ENCODE measurements at regions not wholly inside any gene's neighbourhood (a gene's known extent, or its start where the extent isn't known, plus 50 kb on each side); places are given as distances from the start of the nearest gene placed in this dataset.

- Histone ChIP-seq H2AFZ (ENCODE audit: low read depth, low read length) (no peak overlapping the region), H3K9me3 (ENCODE audit: low read length) (no peaks in the 10 kb centered on the region), H3K4me2 (ENCODE audit: low read length) (no peak overlapping the region), H3K79me2 (replicated peaks; ENCODE audit: insufficient read depth, low read length) (no peaks in the 10 kb centered on the region), H3K9ac (ENCODE audit: low read length) (no peak overlapping the region), H3K36me3 (ENCODE audit: insufficient read depth, low read length) (no peaks in the 10 kb centered on the region), H3K9me2 (ENCODE audit: insufficient read depth, low read length) (no peaks in the 10 kb centered on the region), H3F3A (ENCODE audit: insufficient read depth, low read length, poor library complexity, severe bottlenecking) (no peaks in the 10 kb centered on the region), H4K20me1 (ENCODE audit: insufficient read depth) (no peaks in the 10 kb centered on the region), H3K27me3 (ENCODE audit: insufficient read depth, low read depth, low read length) (no peaks in the 10 kb centered on the region), H3K4me3 (ENCODE audit: low read length) (no peak overlapping the region), H3K27ac (ENCODE audit: low read length) (no peak overlapping the region)
- TF ChIP-seq REST (IDR thresholded peaks at IDR 0.05; ENCODE audit: borderline replicate concordance), result no peak
- TF ChIP-seq MXI1 (conservative IDR thresholded peaks at IDR 0.05; ENCODE audit: poor library complexity, severe bottlenecking), result no peak
- TF ChIP-seq, protein P1, sequence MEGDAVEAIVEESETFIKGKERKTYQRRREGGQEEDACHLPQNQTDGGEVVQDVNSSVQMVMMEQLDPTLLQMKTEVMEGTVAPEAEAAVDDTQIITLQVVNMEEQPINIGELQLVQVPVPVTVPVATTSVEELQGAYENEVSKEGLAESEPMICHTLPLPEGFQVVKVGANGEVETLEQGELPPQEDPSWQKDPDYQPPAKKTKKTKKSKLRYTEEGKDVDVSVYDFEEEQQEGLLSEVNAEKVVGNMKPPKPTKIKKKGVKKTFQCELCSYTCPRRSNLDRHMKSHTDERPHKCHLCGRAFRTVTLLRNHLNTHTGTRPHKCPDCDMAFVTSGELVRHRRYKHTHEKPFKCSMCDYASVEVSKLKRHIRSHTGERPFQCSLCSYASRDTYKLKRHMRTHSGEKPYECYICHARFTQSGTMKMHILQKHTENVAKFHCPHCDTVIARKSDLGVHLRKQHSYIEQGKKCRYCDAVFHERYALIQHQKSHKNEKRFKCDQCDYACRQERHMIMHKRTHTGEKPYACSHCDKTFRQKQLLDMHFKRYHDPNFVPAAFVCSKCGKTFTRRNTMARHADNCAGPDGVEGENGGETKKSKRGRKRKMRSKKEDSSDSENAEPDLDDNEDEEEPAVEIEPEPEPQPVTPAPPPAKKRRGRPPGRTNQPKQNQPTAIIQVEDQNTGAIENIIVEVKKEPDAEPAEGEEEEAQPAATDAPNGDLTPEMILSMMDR (IDR thresholded peaks at IDR 0.05; ENCODE audit: poor library complexity, severe bottlenecking), result no peak
- TF ChIP-seq EP300 (conservative IDR thresholded peaks at IDR 0.05; ENCODE audit: poor library complexity, severe bottlenecking), result no peak
- TF ChIP-seq TAF1 (IDR thresholded peaks at IDR 0.05; ENCODE audit: low read depth), result no peak
- TF ChIP-seq SMC3 (conservative IDR thresholded peaks at IDR 0.05; ENCODE audit: poor library complexity), result no peak
- TF ChIP-seq RAD21 (conservative IDR thresholded peaks at IDR 0.05), result no peak
- no peak for TF ChIP-seq POLR2AphosphoS5 (IDR thresholded peaks at IDR 0.05)
- TF ChIP-seq EZH2 (IDR thresholded peaks at IDR 0.05; ENCODE audit: borderline replicate concordance, insufficient read depth, low read length, poor library complexity, severe bottlenecking), result no peak
These were observed 187.9 kb upstream of the TBL1XR1 start for GRCh38 chr3:177385186-177385585.

DNA sequence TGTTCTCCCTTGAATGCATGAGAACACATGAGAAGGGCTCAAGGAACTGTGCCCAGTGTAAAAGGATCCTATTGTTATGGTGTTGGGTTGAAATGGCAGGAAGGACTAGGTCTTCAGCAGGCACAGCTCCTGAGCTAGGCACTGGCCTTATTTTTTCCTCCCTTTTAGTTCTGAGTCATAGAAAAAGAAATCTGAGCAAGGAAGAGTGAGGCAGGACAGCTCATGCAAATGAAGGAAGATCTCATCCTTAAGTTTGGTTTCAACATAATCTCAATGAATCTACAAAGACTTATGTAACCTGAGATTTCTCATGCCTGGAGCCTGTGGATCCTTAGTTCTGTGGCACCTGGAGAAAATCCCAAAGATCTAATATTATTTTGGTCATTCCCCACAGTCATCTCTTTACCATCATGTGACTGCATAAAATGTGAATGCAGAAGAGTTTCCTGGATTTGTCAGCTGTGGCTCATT is 188.6 kb upstream of the TBL1XR1 start:
- no peaks in the 10 kb centered on the region for H3K27me3 ChIP-seq (ENCODE audit: insufficient read depth, low read depth, low read length)
- H3K9me2 ChIP-seq (ENCODE audit: insufficient read depth, low read length), result no peaks in the 10 kb centered on the region
- no peak overlapping the region for H3K27ac ChIP-seq (ENCODE audit: low read length)
- no peaks in the 10 kb centered on the region for H3K79me2 ChIP-seq (replicated peaks; ENCODE audit: insufficient read depth, low read length)
- no peak overlapping the region for H2AFZ ChIP-seq (ENCODE audit: low read depth, low read length)
- H3K9me3 ChIP-seq (ENCODE audit: low read length), result no peaks in the 10 kb centered on the region
- no peaks in the 10 kb centered on the region for H3K36me3 ChIP-seq (ENCODE audit: insufficient read depth, low read length)
- H3K4me2 ChIP-seq (ENCODE audit: low read length), result no peak overlapping the region
- H3K4me3 ChIP-seq (ENCODE audit: low read length), result no peak overlapping the region
- H3F3A ChIP-seq (ENCODE audit: insufficient read depth, low read length, poor library complexity, severe bottlenecking), result no peaks in the 10 kb centered on the region
- H3K9ac ChIP-seq (ENCODE audit: low read length), result no peak overlapping the region
- no peaks in the 10 kb centered on the region for H4K20me1 ChIP-seq (ENCODE audit: insufficient read depth)
- TF ChIP-seq, protein P1 (IDR thresholded peaks at IDR 0.05; ENCODE audit: poor library complexity, severe bottlenecking), result no peak
- TF ChIP-seq SMC3 (conservative IDR thresholded peaks at IDR 0.05; ENCODE audit: poor library complexity), result no peak
- TF ChIP-seq EP300 (conservative IDR thresholded peaks at IDR 0.05; ENCODE audit: poor library complexity, severe bottlenecking), result no peak
- TF ChIP-seq POLR2AphosphoS5 (IDR thresholded peaks at IDR 0.05), result no peak
- TF ChIP-seq REST (IDR thresholded peaks at IDR 0.05; ENCODE audit: borderline replicate concordance), result no peak
- TF ChIP-seq EZH2 (IDR thresholded peaks at IDR 0.05; ENCODE audit: borderline replicate concordance, insufficient read depth, low read length, poor library complexity, severe bottlenecking), result no peak
- TF ChIP-seq TAF1 (IDR thresholded peaks at IDR 0.05; ENCODE audit: low read depth), result no peak
- no peak for TF ChIP-seq RAD21 (conservative IDR thresholded peaks at IDR 0.05)
- no peak for TF ChIP-seq MXI1 (conservative IDR thresholded peaks at IDR 0.05; ENCODE audit: poor library complexity, severe bottlenecking)

Data from neural cell (in vitro differentiated cells).